SK-N-SH (cell line): ENCODE measurements at regions not wholly inside any gene's neighbourhood (a gene's known extent, or its start where the extent isn't known, plus 50 kb on each side); places are given as distances from the start of the nearest gene placed in this dataset.

Experiments used
- CTCF ChIA-PET: fragments of 300-600, 350-600 bp; formaldehyde crosslinking; extraction: SDS; loops from one replicate; lab custom pipeline; 2021; lab: Yijun Ruan, JAX
- POLR2A ChIA-PET: fragments of 350-600 bp; sonication (Branson Sonifier 250); formaldehyde crosslinking; extraction: SDS; loops from one replicate; lab custom pipeline; 2020; ENCODE audit warnings: antibody characterized with exemption, inconsistent platforms; lab: Yijun Ruan, JAX
- DNase-seq: peaks from one replicate; pipeline ENCODE4 v3.0.0; 2012
- H2AFZ ChIP-seq: fragments of 200-600 bp; sonication (generic); 2 replicates; pipeline ENCODE4 v1.8.1; 2016; ENCODE audit warnings: antibody characterized with exemption, mild to moderate bottlenecking, low read depth
- H3F3A ChIP-seq: fragments of 200-600 bp; sonication (generic); replicated peaks from 2 replicates; pipeline ENCODE3; 2016; ENCODE audit warnings: antibody characterized with exemption, mild to moderate bottlenecking; ENCODE audit not compliant: insufficient read depth
- H3K27ac ChIP-seq, 2 experiments: fragments of 200-500 bp in 1 of 2; fragments of 200-600 bp in 1 of 2; sonication (Bioruptor generic) in 1 of 2; sonication (generic), shearing (Covaris generic) in 1 of 2; 2 replicates each; pipeline versions ENCODE4 v1.5.1 to v1.6.1; 2014 to 2016; ENCODE audit warnings: low read depth in 2 of 2, inconsistent platforms in 1 of 2, low read length in 1 of 2, mild to moderate bottlenecking in 1 of 2, mixed read lengths in 1 of 2
- H3K27me3 ChIP-seq: fragments of 200-600 bp; sonication (generic), shearing (Covaris generic); 2 replicates; pipeline ENCODE4 v1.6.1; 2016; ENCODE audit warnings: mixed run types; ENCODE audit not compliant: insufficient read depth
- H3K36me3 ChIP-seq, 2 experiments: fragments of 200-500 bp in 1 of 2; fragments of 200-600 bp in 1 of 2; sonication (Bioruptor generic) in 1 of 2; sonication (generic) in 1 of 2; replicated peaks in 1 of 2; 2 replicates each; pipeline versions ENCODE3 to v1.5.1; 2014 to 2016; ENCODE audit warnings: low read length in 1 of 2, mild to moderate bottlenecking in 1 of 2; ENCODE audit not compliant: insufficient read depth in 2 of 2, control insufficient read depth in 1 of 2
- H3K4me1 ChIP-seq, 2 experiments: fragments of 200-500 bp in 1 of 2; fragments of 200-600 bp in 1 of 2; sonication (Bioruptor generic) in 1 of 2; sonication (generic), shearing (Covaris generic) in 1 of 2; 2 replicates each; pipeline versions ENCODE4 v1.5.1 to v1.6.1; 2014 to 2016; ENCODE audit warnings: low read depth in 1 of 2, low read length in 1 of 2, mixed run types in 1 of 2; ENCODE audit not compliant: insufficient read depth in 2 of 2, control insufficient read depth in 1 of 2
- H3K4me2 ChIP-seq: fragments of 200-600 bp; sonication (generic), shearing (Covaris generic); 2 replicates; pipeline ENCODE4 v1.6.1; 2017; ENCODE audit warnings: mixed run types
- H3K4me3 ChIP-seq, 2 experiments: fragments of 200-500 bp in 1 of 2; fragments of 200-600 bp in 1 of 2; sonication (Bioruptor generic) in 1 of 2; sonication (generic), shearing (Covaris generic) in 1 of 2; 2 replicates each; pipeline versions ENCODE4 v1.5.1 to v1.8.1; 2014 to 2016; ENCODE audit warnings: low read depth in 2 of 2, inconsistent platforms in 1 of 2, low read length in 1 of 2, mild to moderate bottlenecking in 1 of 2, mixed read lengths in 1 of 2, moderate library complexity in 1 of 2
- H3K79me2 ChIP-seq: fragments of 200-600 bp; sonication (generic); 2 replicates; pipeline ENCODE4 v1.8.1; 2017; ENCODE audit warnings: mild to moderate bottlenecking; ENCODE audit not compliant: insufficient read depth
- H3K9ac ChIP-seq: fragments of 200-600 bp; sonication (generic); 2 replicates; pipeline ENCODE4 v1.6.1; 2017; ENCODE audit warnings: mixed run types
- H3K9me2 ChIP-seq: fragments of 200-600 bp; sonication (generic); 2 replicates; pipeline ENCODE4 v1.6.1; 2017; ENCODE audit warnings: mixed run types
- H3K9me3 ChIP-seq: fragments of 200-600 bp; sonication (generic); 2 replicates; pipeline ENCODE4 v1.6.1; 2017; ENCODE audit warnings: mixed run types, mild to moderate bottlenecking, moderate library complexity
- H4K20me1 ChIP-seq: fragments of 200-600 bp; sonication (generic); 2 replicates; pipeline ENCODE4 v1.6.1; 2017; ENCODE audit warnings: mild to moderate bottlenecking, mixed run types; ENCODE audit not compliant: insufficient read depth
- EP300 ChIP-seq, 2 experiments: IDR thresholded peaks; 2 replicates each; pipeline versions ENCODE4 v1.4.0 to v1.6.1; 2012; ENCODE audit warnings: borderline replicate concordance in 1 of 2, low read depth in 1 of 2, low read length in 1 of 2
- EZH2phosphoT487 ChIP-seq: fragments of 200-600 bp; sonication (generic); IDR thresholded peaks from 2 replicates; pipeline ENCODE4 v1.6.1; 2017; ENCODE audit warnings: low read depth, mixed run types, mild to moderate bottlenecking, antibody characterized with exemption, moderate library complexity, borderline replicate concordance
- FOSL2 ChIP-seq: IDR thresholded peaks from 2 replicates; pipeline ENCODE4 v1.4.0; 2012; ENCODE audit warnings: low read depth, mild to moderate bottlenecking, moderate library complexity, borderline replicate concordance
- FOXJ3 ChIP-seq: sonication (generic); formaldehyde crosslinking; IDR thresholded peaks from 2 replicates; pipeline ENCODE4 v1.5.1; 2020; ENCODE audit warnings: mild to moderate bottlenecking, missing genetic modification reagents
- JUND ChIP-seq: IDR thresholded peaks from 2 replicates; pipeline ENCODE4 v1.4.0; 2012
- MEF2A ChIP-seq: IDR thresholded peaks from 2 replicates; pipeline ENCODE4 v1.4.0; 2012; ENCODE audit warnings: low read depth, borderline replicate concordance
- NFIC ChIP-seq: IDR thresholded peaks from 2 replicates; pipeline ENCODE4 v1.4.0; 2012; ENCODE audit warnings: borderline replicate concordance
- NRF1 ChIP-seq: IDR thresholded peaks from 2 replicates; pipeline ENCODE4 v1.6.1; 2012; ENCODE audit warnings: low read depth, mild to moderate bottlenecking, low read length
- RCOR1 ChIP-seq: fragments of 150-350 bp; IDR thresholded peaks from 2 replicates; pipeline ENCODE4 v1.6.1; 2017; ENCODE audit warnings: antibody characterized with exemption, low read length
- REST ChIP-seq: IDR thresholded peaks from 2 replicates; pipeline ENCODE4 v1.6.1; 2012; ENCODE audit warnings: mild to moderate bottlenecking, low read depth, low read length, moderate library complexity
- RFX5 ChIP-seq: IDR thresholded peaks from 2 replicates; pipeline ENCODE4 v1.6.1; 2012; ENCODE audit warnings: mild to moderate bottlenecking, improper control_type of control experiment, low read length
- RXRA ChIP-seq: IDR thresholded peaks from 2 replicates; pipeline ENCODE4 v1.4.0; 2012; ENCODE audit warnings: low read depth, mild to moderate bottlenecking, borderline replicate concordance
- SMC3 ChIP-seq: IDR thresholded peaks from 2 replicates; pipeline ENCODE4 v1.6.1; 2012; ENCODE audit warnings: low read depth, low read length, improper control_type of control experiment
- USF2 ChIP-seq: fragments of 150-350 bp; IDR thresholded peaks from 2 replicates; pipeline ENCODE4 v1.6.1; 2017; ENCODE audit warnings: antibody characterized with exemption, low read length, low read depth, borderline replicate concordance
- WGBS: methylation state at CpG from one replicate; pipeline ENCODE4 v1.1.6; 2017; ENCODE audit warnings: low lambda C conversion rate; 5-methylcytosine and 5-hydroxymethylcytosine counted together

- TF ChIP-seq RFX5, result no peak
These were observed 463.1 kb downstream of the EPM2A start (continued) for GRCh38 chr6:145272246-145272645.

- no peak overlapping the region for H3K9ac ChIP-seq
- DNase-seq, result no peak
- H3K36me3 ChIP-seq, result no peaks in the 10 kb centered on the region
- 17% methylated on average over 1 of the region's 1 CpG for WGBS
- POLR2A ChIA-PET, result no interaction called here
- TF ChIP-seq SMC3, result no peak
- no peak for TF ChIP-seq RFX5
- no peak for TF ChIP-seq REST
- no peak for TF ChIP-seq EZH2phosphoT487
- no peak for TF ChIP-seq RXRA
- no peak for TF ChIP-seq NRF1
- no peak for TF ChIP-seq JUND
- TF ChIP-seq EP300 (IDR thresholded peaks at IDR 0.05; ENCODE audit: borderline replicate concordance in 1 of 2, low read depth in 1 of 2, low read length in 1 of 2), result no peak
- no peak for TF ChIP-seq MEF2A
- no peak for TF ChIP-seq NFIC
- no peak for TF ChIP-seq RCOR1
- TF ChIP-seq FOXJ3, result no peak
- no peak for TF ChIP-seq FOSL2
- no peak for TF ChIP-seq USF2
- H2AFZ ChIP-seq, result no peak overlapping the region
- no peak overlapping the region for H3K27ac ChIP-seq
- no peaks in the 10 kb centered on the region for H3F3A ChIP-seq
- H4K20me1 ChIP-seq, result no peaks in the 10 kb centered on the region
- H3K9me3 ChIP-seq, result no peaks in the 10 kb centered on the region
- H3K9me2 ChIP-seq, result no peaks in the 10 kb centered on the region
- no peaks in the 10 kb centered on the region for H3K79me2 ChIP-seq
- H3K4me3 ChIP-seq, result no peak overlapping the region
- H3K4me1 ChIP-seq, result no peaks in the 10 kb centered on the region; a peak in 1 of 4 replicates
- no peaks in the 10 kb centered on the region for H3K27me3 ChIP-seq
- CTCF ChIA-PET, result no interaction called here
- no peak overlapping the region for H3K4me2 ChIP-seq
These were observed 462.2 kb downstream of the EPM2A start for GRCh38 chr6:145273136-145273535.
